Hepatocyte (in vitro differentiated cells): ENCODE measurements at regions not wholly inside any gene's neighbourhood (a gene's known extent, or its start where the extent isn't known, plus 50 kb on each side); places are given as distances from the start of the nearest gene placed in this dataset.

Experiments used
- DNase-seq: peaks from one replicate; pipeline ENCODE4 v3.0.0-alpha.2; 2016; ENCODE audit warnings: low spot score
- H2AFZ ChIP-seq: fragments of 200-600 bp; sonication (generic); 2 replicates; pipeline ENCODE4 v1.6.0; 2016; ENCODE audit warnings: antibody characterized with exemption, mild to moderate bottlenecking
- H3K27ac ChIP-seq: fragments of 200-600 bp; sonication (generic); 2 replicates; pipeline ENCODE4 v1.5.1; 2016; ENCODE audit warnings: mild to moderate bottlenecking
- H3K27me3 ChIP-seq: fragments of 200-600 bp; sonication (generic); 2 replicates; pipeline ENCODE4 v1.6.1; 2016
- H3K36me3 ChIP-seq: fragments of 200-600 bp; sonication (generic); replicated peaks from 2 replicates; pipeline ENCODE4 v1.5.1; 2016; ENCODE audit warnings: low read depth; ENCODE audit not compliant: insufficient read depth
- H3K4me1 ChIP-seq: fragments of 200-600 bp; sonication (generic); 2 replicates; pipeline ENCODE4 v1.5.1; 2016; ENCODE audit warnings: mild to moderate bottlenecking, moderate library complexity; ENCODE audit not compliant: insufficient read depth
- H3K4me2 ChIP-seq: fragments of 200-600 bp; sonication (generic); 2 replicates; pipeline ENCODE4 v1.6.0; 2016
- H3K4me3 ChIP-seq: fragments of 200-600 bp; sonication (generic); 2 replicates; pipeline ENCODE4 v1.5.1; 2016; ENCODE audit warnings: mild to moderate bottlenecking
- H3K79me2 ChIP-seq: fragments of 200-600 bp; sonication (generic); 2 replicates; pipeline ENCODE4 v1.6.0; 2017; ENCODE audit warnings: mild to moderate bottlenecking
- H3K9me2 ChIP-seq: fragments of 200-600 bp; sonication (generic); replicated peaks from 2 replicates; pipeline ENCODE4 v1.6.0; 2017; ENCODE audit warnings: mild to moderate bottlenecking; ENCODE audit not compliant: insufficient read depth
- H3K9me3 ChIP-seq: fragments of 200-600 bp; sonication (generic); 2 replicates; pipeline ENCODE4 v1.5.1; 2016; ENCODE audit warnings: low read depth, mild to moderate bottlenecking
- H4K20me1 ChIP-seq: fragments of 200-600 bp; sonication (generic); 2 replicates; pipeline ENCODE4 v1.6.0; 2016; ENCODE audit warnings: mild to moderate bottlenecking; ENCODE audit not compliant: insufficient read depth, poor library complexity, severe bottlenecking
- CTCF ChIP-seq: fragments of 200-600 bp; sonication (generic); IDR thresholded peaks from 2 replicates; pipeline ENCODE4 v1.5.1; 2016; ENCODE audit warnings: antibody characterized with exemption, mild to moderate bottlenecking; ENCODE audit not compliant: poor library complexity
- EZH2 ChIP-seq: fragments of 200-600 bp; sonication (generic); IDR thresholded peaks from 2 replicates; pipeline ENCODE4 v1.6.1; 2016; ENCODE audit warnings: antibody characterized with exemption, mild to moderate bottlenecking, borderline replicate concordance
- EZH2phosphoT487 ChIP-seq: fragments of 200-600 bp; sonication (generic); IDR thresholded peaks from one replicate; pipeline ENCODE4 v1.6.1; 2018; ENCODE audit warnings: antibody characterized with exemption, mild to moderate bottlenecking, low read depth, moderate library complexity; ENCODE audit not compliant: unreplicated experiment, severe bottlenecking
- WGBS: methylation state at CpG from one replicate; pipeline ENCODE4 v1.1.6; 2016; ENCODE audit warnings: low lambda C conversion rate; ENCODE audit errors: missing lambda C conversion rate; 5-methylcytosine and 5-hydroxymethylcytosine counted together

GRCh38 chr4:123869286-123870215, 473.0 kb downstream of the SPRY1 start:
- no peaks in the 10 kb centered on the region for H3K27me3 ChIP-seq
- H3K4me2 ChIP-seq: no peak overlapping the region
- H3K9me3 ChIP-seq: no peaks in the 10 kb centered on the region
- H3K36me3 ChIP-seq: no peaks in the 10 kb centered on the region
- no peak for TF ChIP-seq CTCF
- TF ChIP-seq EZH2: no peak
- TF ChIP-seq EZH2phosphoT487: no peak
- 69% methylated on average over 3 of the region's 3 CpGs for WGBS
- H3K27ac ChIP-seq: no peak overlapping the region
- no peak overlapping the region for H2AFZ ChIP-seq
- DNase-seq: no peak
- no peak overlapping the region for H3K4me3 ChIP-seq
- H3K9me2 ChIP-seq: no peaks in the 10 kb centered on the region
- no peaks in the 10 kb centered on the region for H3K79me2 ChIP-seq
- H3K4me1 ChIP-seq: peaks cover 8% of the 10 kb centered on the region
- H4K20me1 ChIP-seq: no peaks in the 10 kb centered on the region

GRCh38 chr4:123870216-123870876, 473.8 kb downstream of the SPRY1 start:
- no peak overlapping the region for H3K4me2 ChIP-seq
- no peak for DNase-seq
- H3K9me3 ChIP-seq: no peaks in the 10 kb centered on the region
- no peak overlapping the region for H3K4me3 ChIP-seq
- 73% methylated on average over 4 of the region's 4 CpGs for WGBS
- no peaks in the 10 kb centered on the region for H3K79me2 ChIP-seq
- H3K27me3 ChIP-seq: no peaks in the 10 kb centered on the region
- no peaks in the 10 kb centered on the region for H3K36me3 ChIP-seq
- no peaks in the 10 kb centered on the region for H3K9me2 ChIP-seq
- no peak overlapping the region for H3K27ac ChIP-seq
- TF ChIP-seq EZH2 (no peak), EZH2phosphoT487 (no peak), CTCF (no peak)
- peaks cover 8% of the 10 kb centered on the region for H3K4me1 ChIP-seq
- no peak overlapping the region for H2AFZ ChIP-seq
- H4K20me1 ChIP-seq: no peaks in the 10 kb centered on the region

- H3K4me1 ChIP-seq: peaks cover 8% of the 10 kb centered on the region
- no peaks in the 10 kb centered on the region for H3K9me2 ChIP-seq
- no peak overlapping the region for H3K27ac ChIP-seq
- no peaks in the 10 kb centered on the region for H4K20me1 ChIP-seq
- no peak for DNase-seq
- H3K27me3 ChIP-seq: no peaks in the 10 kb centered on the region
- H2AFZ ChIP-seq: no peak overlapping the region
- TF ChIP-seq EZH2phosphoT487 (no peak), CTCF (no peak), EZH2 (no peak)
- H3K36me3 ChIP-seq: no peaks in the 10 kb centered on the region
- no peaks in the 10 kb centered on the region for H3K9me3 ChIP-seq
- no peak overlapping the region for H3K4me2 ChIP-seq
- 72% methylated on average over 6 of the region's 6 CpGs for WGBS
- no peaks in the 10 kb centered on the region for H3K79me2 ChIP-seq
- no peak overlapping the region for H3K4me3 ChIP-seq
These were observed 474.7 kb downstream of the SPRY1 start for GRCh38 chr4:123871341-123871740.
